ENCODE measurements at regions not wholly inside any gene's neighbourhood (a gene's known extent, or its start where the extent isn't known, plus 50 kb on each side); places are given as distances from the start of the nearest gene placed in this dataset.

GRCh38 chr4:116788723-116789122 is 296.7 kb downstream of the TRAM1L1 start:
- no peak for TF ChIP-seq EZH2 (IDR thresholded peaks at IDR 0.05; ENCODE audit: low read length, unreplicated experiment)
- no peak for TF ChIP-seq CTCF (conservative IDR thresholded peaks at IDR 0.05; ENCODE audit: low read depth, low read length)

Measured in PC-3 (cell line).